HL-60 (cell line): ENCODE measurements at regions not wholly inside any gene's neighbourhood (a gene's known extent, or its start where the extent isn't known, plus 50 kb on each side); places are given as distances from the start of the nearest gene placed in this dataset.
"Not testable (repeated sequence)": the region's sequence is repeated elsewhere in the genome, so short reads cannot be mapped to it uniquely, and the experiment has no call there.

ENCODE experiments used
- DNase-seq, 2 experiments: peaks; one replicate each; pipeline ENCODE4 v3.0.0-alpha.2; 2010 to 2020; ENCODE audit warnings: low read depth in 1 of 2, low spot score in 1 of 2
- H3K27ac ChIP-seq: fragments of 250-450 bp; sonication (Bioruptor Pico); replicated peaks from 2 replicates; pipeline ENCODE4 v1.5.1; 2020; ENCODE audit warnings: mild to moderate bottlenecking, moderate library complexity
- H3K27me3 ChIP-seq: fragments of 250-450 bp; sonication (Bioruptor Pico); 2 replicates; pipeline ENCODE4 v1.5.1; 2021; ENCODE audit warnings: mild to moderate bottlenecking, moderate library complexity; ENCODE audit not compliant: insufficient read depth, poor library complexity, severe bottlenecking
- H3K4me3 ChIP-seq: replicated peaks from 2 replicates; pipeline ENCODE4 v1.5.1; 2011; ENCODE audit warnings: mild to moderate bottlenecking, control low read depth, low read length; ENCODE audit not compliant: insufficient read depth
- CTCF ChIP-seq: IDR thresholded peaks from one replicate; pipeline ENCODE4 v1.5.1; 2011; ENCODE audit warnings: low read length, control low read depth, inconsistent platforms; ENCODE audit not compliant: insufficient read depth
- GABPA ChIP-seq: IDR thresholded peaks from 2 replicates; pipeline ENCODE4 v1.6.1; 2012; ENCODE audit warnings: low read depth
- POLR2AphosphoS5 ChIP-seq: IDR thresholded peaks from 2 replicates; pipeline ENCODE4 v1.6.1; 2012; ENCODE audit warnings: low read depth
- SPI1 ChIP-seq: IDR thresholded peaks from 2 replicates; pipeline ENCODE4 v1.6.1; 2012; ENCODE audit warnings: low read depth, mild to moderate bottlenecking, borderline replicate concordance
- TF ChIP-seq, protein P1 (sequence below): IDR thresholded peaks from 2 replicates; pipeline ENCODE4 v1.6.1; 2012; ENCODE audit warnings: low read depth; ENCODE audit not compliant: insufficient replicate concordance

DNA sequence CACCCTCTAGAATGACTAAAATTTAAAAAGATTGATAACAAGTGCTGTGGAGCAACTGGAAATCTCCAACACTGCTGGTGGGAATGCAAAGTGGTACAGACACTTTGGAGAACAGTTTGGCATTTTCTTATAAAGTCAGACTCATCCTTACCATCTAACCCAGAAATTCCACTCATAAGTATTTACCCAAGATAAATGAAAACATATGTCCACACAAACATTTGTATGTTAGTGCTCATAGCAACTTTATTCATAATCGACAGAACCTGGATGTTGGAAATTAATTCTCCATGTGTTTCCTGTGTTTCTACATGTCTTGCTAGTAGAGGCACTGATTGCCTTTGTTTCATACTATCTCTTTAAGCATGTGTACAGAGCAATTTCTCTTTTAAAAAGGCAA is 282.4 kb downstream of the AHR start:
- no peaks in the 10 kb centered on the region for H3K27me3 ChIP-seq
- TF ChIP-seq SPI1, result no peak
- no peak for TF ChIP-seq CTCF
- TF ChIP-seq, protein P1, sequence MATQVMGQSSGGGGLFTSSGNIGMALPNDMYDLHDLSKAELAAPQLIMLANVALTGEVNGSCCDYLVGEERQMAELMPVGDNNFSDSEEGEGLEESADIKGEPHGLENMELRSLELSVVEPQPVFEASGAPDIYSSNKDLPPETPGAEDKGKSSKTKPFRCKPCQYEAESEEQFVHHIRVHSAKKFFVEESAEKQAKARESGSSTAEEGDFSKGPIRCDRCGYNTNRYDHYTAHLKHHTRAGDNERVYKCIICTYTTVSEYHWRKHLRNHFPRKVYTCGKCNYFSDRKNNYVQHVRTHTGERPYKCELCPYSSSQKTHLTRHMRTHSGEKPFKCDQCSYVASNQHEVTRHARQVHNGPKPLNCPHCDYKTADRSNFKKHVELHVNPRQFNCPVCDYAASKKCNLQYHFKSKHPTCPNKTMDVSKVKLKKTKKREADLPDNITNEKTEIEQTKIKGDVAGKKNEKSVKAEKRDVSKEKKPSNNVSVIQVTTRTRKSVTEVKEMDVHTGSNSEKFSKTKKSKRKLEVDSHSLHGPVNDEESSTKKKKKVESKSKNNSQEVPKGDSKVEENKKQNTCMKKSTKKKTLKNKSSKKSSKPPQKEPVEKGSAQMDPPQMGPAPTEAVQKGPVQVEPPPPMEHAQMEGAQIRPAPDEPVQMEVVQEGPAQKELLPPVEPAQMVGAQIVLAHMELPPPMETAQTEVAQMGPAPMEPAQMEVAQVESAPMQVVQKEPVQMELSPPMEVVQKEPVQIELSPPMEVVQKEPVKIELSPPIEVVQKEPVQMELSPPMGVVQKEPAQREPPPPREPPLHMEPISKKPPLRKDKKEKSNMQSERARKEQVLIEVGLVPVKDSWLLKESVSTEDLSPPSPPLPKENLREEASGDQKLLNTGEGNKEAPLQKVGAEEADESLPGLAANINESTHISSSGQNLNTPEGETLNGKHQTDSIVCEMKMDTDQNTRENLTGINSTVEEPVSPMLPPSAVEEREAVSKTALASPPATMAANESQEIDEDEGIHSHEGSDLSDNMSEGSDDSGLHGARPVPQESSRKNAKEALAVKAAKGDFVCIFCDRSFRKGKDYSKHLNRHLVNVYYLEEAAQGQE, result no peak
- no peak for TF ChIP-seq GABPA
- no peak for TF ChIP-seq POLR2AphosphoS5
- H3K4me3 ChIP-seq, result no peak overlapping the region
- no peak overlapping the region for H3K27ac ChIP-seq
- DNase-seq, result no peak

DNA sequence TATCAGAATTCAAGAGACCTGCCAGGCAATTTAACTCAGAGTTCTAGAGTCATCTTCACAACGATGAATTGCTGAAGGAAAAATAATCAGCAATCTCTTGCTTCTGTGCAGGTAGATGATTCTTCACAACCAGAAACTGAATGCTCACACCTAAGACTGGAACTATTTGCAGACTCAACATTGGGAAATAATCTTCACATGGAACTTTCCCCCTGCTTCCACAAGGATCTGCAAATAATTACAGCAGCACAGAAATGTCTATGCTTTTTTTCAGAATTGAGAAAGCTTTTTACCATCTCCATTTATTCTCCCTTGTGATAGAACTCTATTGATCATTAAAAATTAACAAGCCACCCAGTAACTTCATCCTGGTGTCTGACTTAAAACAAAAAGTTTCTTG is 282.8 kb downstream of the AHR start:
- Histone ChIP-seq H3K4me3 (no peak overlapping the region), H3K27me3 (no peaks in the 10 kb centered on the region), H3K27ac (no peak overlapping the region)
- TF ChIP-seq SPI1 (no peak), CTCF (no peak), GABPA (no peak), POLR2AphosphoS5 (no peak)
- TF ChIP-seq, protein P1, result no peak
- no peak for DNase-seq

GRCh38 chr7:17582696-17583095 is 284.2 kb downstream of the AHR start:
- DNase-seq, H3K27me3 ChIP-seq: not testable (repeated sequence)

DNA sequence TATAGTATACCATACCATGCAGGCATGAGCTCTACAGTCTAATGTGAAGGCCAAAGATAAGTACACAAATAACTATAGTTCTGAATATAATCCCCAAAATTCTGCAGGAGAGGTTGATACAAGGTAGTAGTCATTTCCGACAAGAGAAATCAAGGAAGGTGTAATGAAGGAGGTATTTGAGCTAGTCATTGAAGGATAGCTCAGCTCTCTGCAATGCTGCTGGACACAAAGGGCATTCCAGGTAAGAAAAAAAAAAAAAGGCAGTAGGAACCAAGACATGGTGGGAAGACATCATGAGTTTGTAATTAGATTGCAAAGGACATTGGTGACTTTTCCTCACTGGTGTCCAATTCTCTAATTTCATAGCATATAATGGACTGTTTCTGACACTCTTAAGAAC is 285.3 kb downstream of the AHR start:
- Histone ChIP-seq H3K4me3 (no peak overlapping the region), H3K27ac (no peak overlapping the region), H3K27me3 (no peaks in the 10 kb centered on the region)
- DNase-seq, result no peak
- TF ChIP-seq CTCF (no peak), POLR2AphosphoS5 (no peak), GABPA (no peak), SPI1 (no peak)
- TF ChIP-seq, protein P1, result no peak

More at GRCh38 chr7:17582696-17583095, 284.2 kb downstream of the AHR start:
- not testable (repeated sequence) for H3K4me3 ChIP-seq, H3K27ac ChIP-seq
